GM23338 (cell line): ENCODE measurements at regions not wholly inside any gene's neighbourhood (a gene's known extent, or its start where the extent isn't known, plus 50 kb on each side); places are given as distances from the start of the nearest gene placed in this dataset.

Source experiments
- ATAC-seq: fragments of 200-7000 bp; cut with Tn5 transposase; 3 replicates; pipeline ENCODE4 v1.9.1; 2020
- DNase-seq: peaks from one replicate; pipeline ENCODE4 v3.0.0-alpha.2; 2015; ENCODE audit warnings: low spot score
- H2AFZ ChIP-seq: fragments of 200-600 bp; sonication (generic); 2 replicates; pipeline ENCODE4 v1.8.0; 2016; ENCODE audit warnings: antibody characterized with exemption, mild to moderate bottlenecking, moderate library complexity
- H3F3A ChIP-seq: fragments of 200-600 bp; sonication (generic); replicated peaks from 2 replicates; pipeline ENCODE4 v1.8.0; 2017; ENCODE audit warnings: antibody characterized with exemption, mixed run types, low read depth
- H3K27ac ChIP-seq: fragments of 200-600 bp; sonication (generic); 2 replicates; pipeline ENCODE4 v1.6.1; 2016; ENCODE audit warnings: low read depth
- H3K27me3 ChIP-seq: fragments of 200-600 bp; sonication (generic); 2 replicates; pipeline ENCODE4 v1.8.0; 2016; ENCODE audit warnings: mild to moderate bottlenecking, mixed run types, moderate library complexity; ENCODE audit not compliant: insufficient read depth
- H3K36me3 ChIP-seq: fragments of 200-600 bp; sonication (generic); 2 replicates; pipeline ENCODE4 v1.8.0; 2016; ENCODE audit warnings: mild to moderate bottlenecking; ENCODE audit not compliant: insufficient read depth
- H3K4me1 ChIP-seq: fragments of 200-600 bp; sonication (generic); 2 replicates; pipeline ENCODE4 v1.8.0; 2016; ENCODE audit warnings: mild to moderate bottlenecking, moderate library complexity; ENCODE audit not compliant: insufficient read depth
- H3K4me2 ChIP-seq: fragments of 200-600 bp; sonication (generic); 2 replicates; pipeline ENCODE4 v1.7.1; 2017; ENCODE audit warnings: mixed run types
- H3K4me3 ChIP-seq: fragments of 200-600 bp; sonication (generic); 2 replicates; pipeline ENCODE4 v1.6.1; 2016; ENCODE audit warnings: mixed run types
- H3K79me2 ChIP-seq: fragments of 200-600 bp; sonication (generic); replicated peaks from 2 replicates; pipeline ENCODE4 v1.8.0; 2017; ENCODE audit warnings: mild to moderate bottlenecking; ENCODE audit not compliant: insufficient read depth
- H3K9me2 ChIP-seq: fragments of 200-600 bp; sonication (generic); 2 replicates; pipeline ENCODE4 v1.8.0; 2017; ENCODE audit not compliant: insufficient read depth
- H4K20me1 ChIP-seq: fragments of 200-600 bp; sonication (generic); replicated peaks from 2 replicates; pipeline ENCODE4 v1.8.0; 2017; ENCODE audit warnings: mild to moderate bottlenecking; ENCODE audit not compliant: insufficient read depth
- H3K27ac Mint-ChIP-seq: 2 replicates; pipeline ENCODE4 v1.8.0; 2020; ENCODE audit warnings: inconsistent platforms, mild to moderate bottlenecking, moderate library complexity, mixed read lengths
- H3K27me3 Mint-ChIP-seq: 3 replicates; pipeline ENCODE4 v1.8.0; 2022; ENCODE audit warnings: low read depth, mild to moderate bottlenecking, moderate library complexity, mixed read lengths, inconsistent platforms; ENCODE audit not compliant: insufficient read depth, poor library complexity
- H3K36me3 Mint-ChIP-seq: 3 replicates; pipeline ENCODE4 v1.8.0; 2021; ENCODE audit warnings: low read depth, mild to moderate bottlenecking, inconsistent platforms, moderate library complexity, mixed read lengths
- H3K4me1 Mint-ChIP-seq: 3 replicates; pipeline ENCODE4 v1.8.0; 2020; ENCODE audit warnings: mild to moderate bottlenecking, inconsistent platforms, mixed read lengths
- H3K4me3 Mint-ChIP-seq: 3 replicates; pipeline ENCODE4 v1.8.0; 2021; ENCODE audit warnings: moderate library complexity, mild to moderate bottlenecking, inconsistent platforms, mixed read lengths
- H3K9me3 Mint-ChIP-seq: 3 replicates; pipeline ENCODE4 v1.8.0; 2020; ENCODE audit warnings: moderate library complexity, mild to moderate bottlenecking, inconsistent platforms, mixed read lengths
- CREB1 ChIP-seq: fragments of 250-450 bp; sonication (Bioruptor Pico); IDR thresholded peaks from 2 replicates; pipeline ENCODE4 v1.5.0; 2020; ENCODE audit warnings: low read depth, mild to moderate bottlenecking, moderate library complexity
- EZH2 ChIP-seq: fragments of 200-600 bp; sonication (generic); IDR thresholded peaks from one replicate; pipeline ENCODE4 v1.8.0; 2017; ENCODE audit warnings: antibody characterized with exemption, mild to moderate bottlenecking, low read depth; ENCODE audit not compliant: unreplicated experiment
- EZH2phosphoT487 ChIP-seq: fragments of 200-600 bp; sonication (generic); IDR thresholded peaks from one replicate; pipeline ENCODE4 v1.8.1; 2018; ENCODE audit warnings: antibody characterized with exemption; ENCODE audit not compliant: unreplicated experiment
- JUNB ChIP-seq: IDR thresholded peaks from one replicate; pipeline ENCODE4 v1.6.1; 2016; ENCODE audit warnings: antibody characterized with exemption; ENCODE audit not compliant: unreplicated experiment
- POLR2AphosphoS5 ChIP-seq: IDR thresholded peaks from 2 replicates; pipeline ENCODE4 v1.6.1; 2016; ENCODE audit warnings: antibody characterized with exemption, low read depth
- STAT1 ChIP-seq: IDR thresholded peaks from one replicate; pipeline ENCODE4 v1.6.1; 2016; ENCODE audit warnings: antibody characterized with exemption; ENCODE audit not compliant: unreplicated experiment
- ZNF331 ChIP-seq: fragments of 250-450 bp; sonication (Bioruptor Pico); IDR thresholded peaks from 2 replicates; pipeline ENCODE4 v1.5.0; 2020; ENCODE audit warnings: low read depth, mild to moderate bottlenecking, moderate library complexity
- TF ChIP-seq, protein P1 (sequence below): IDR thresholded peaks from 2 replicates; pipeline ENCODE4 v1.6.1; 2016; ENCODE audit warnings: antibody characterized with exemption
- TF ChIP-seq, protein P2 (sequence below), 2 experiments: fragments of 200-600 bp in 1 of 2; sonication (generic) in 1 of 2; conservative IDR thresholded peaks; 2 replicates each; pipeline versions ENCODE4 v1.5.1 to v1.6.1; 2016 to 2017; ENCODE audit warnings: antibody characterized with exemption in 2 of 2, low read depth in 2 of 2, mild to moderate bottlenecking in 2 of 2, moderate library complexity in 1 of 2
- TF ChIP-seq, protein P3 (sequence below): fragments of 250-450 bp; sonication (Bioruptor Pico); IDR thresholded peaks from 2 replicates; pipeline ENCODE4 v1.5.0; 2020; ENCODE audit warnings: mild to moderate bottlenecking, moderate library complexity
- TF ChIP-seq, protein P4 (sequence below): IDR thresholded peaks from one replicate; pipeline ENCODE4 v1.6.1; 2018; ENCODE audit warnings: antibody characterized with exemption; ENCODE audit not compliant: unreplicated experiment

DNA sequence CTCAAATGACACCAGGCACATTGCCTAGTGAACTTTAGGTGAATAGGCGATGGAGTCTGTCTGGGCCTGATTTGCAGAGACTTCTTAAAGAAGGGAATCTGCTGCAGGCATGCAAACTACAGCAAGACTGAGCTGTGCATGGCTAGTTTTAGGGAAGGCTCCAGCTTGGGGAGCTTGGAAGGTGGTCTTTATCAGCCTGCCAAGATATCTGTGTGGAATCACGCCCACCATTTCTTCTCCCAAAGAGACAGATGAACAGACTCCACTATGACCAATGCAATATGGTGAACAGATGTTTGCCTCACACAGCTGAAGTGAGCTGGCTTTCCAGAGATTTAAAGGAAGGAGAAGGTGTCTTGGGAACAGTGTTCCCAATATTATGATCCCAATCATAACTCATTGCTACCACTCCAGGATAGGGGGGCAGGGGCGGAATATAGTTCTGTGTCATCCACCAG lies 129.0 kb upstream of the HMHB1 start:
- no peaks in the 10 kb centered on the region for H3K79me2 ChIP-seq
- no peak overlapping the region for H3K27ac Mint-ChIP-seq
- H3K36me3 ChIP-seq = no peaks in the 10 kb centered on the region
- H3K4me3 ChIP-seq = no peak overlapping the region
- H3K27me3 ChIP-seq = no peaks in the 10 kb centered on the region
- DNase-seq = no peak
- no peak overlapping the region for H3K27ac ChIP-seq
- H3K27me3 Mint-ChIP-seq = no peaks in the 10 kb centered on the region
- no peaks in the 10 kb centered on the region for H3K9me2 ChIP-seq
- TF ChIP-seq, protein P1, sequence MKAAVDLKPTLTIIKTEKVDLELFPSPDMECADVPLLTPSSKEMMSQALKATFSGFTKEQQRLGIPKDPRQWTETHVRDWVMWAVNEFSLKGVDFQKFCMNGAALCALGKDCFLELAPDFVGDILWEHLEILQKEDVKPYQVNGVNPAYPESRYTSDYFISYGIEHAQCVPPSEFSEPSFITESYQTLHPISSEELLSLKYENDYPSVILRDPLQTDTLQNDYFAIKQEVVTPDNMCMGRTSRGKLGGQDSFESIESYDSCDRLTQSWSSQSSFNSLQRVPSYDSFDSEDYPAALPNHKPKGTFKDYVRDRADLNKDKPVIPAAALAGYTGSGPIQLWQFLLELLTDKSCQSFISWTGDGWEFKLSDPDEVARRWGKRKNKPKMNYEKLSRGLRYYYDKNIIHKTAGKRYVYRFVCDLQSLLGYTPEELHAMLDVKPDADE = no peak
- TF ChIP-seq CREB1 (no peak), JUNB (no peak), STAT1 (no peak), POLR2AphosphoS5 (no peak), EZH2 (no peak), EZH2phosphoT487 (no peak), ZNF331 (CRISPR knock-in tag) (no peak)
- TF ChIP-seq, protein P2, sequence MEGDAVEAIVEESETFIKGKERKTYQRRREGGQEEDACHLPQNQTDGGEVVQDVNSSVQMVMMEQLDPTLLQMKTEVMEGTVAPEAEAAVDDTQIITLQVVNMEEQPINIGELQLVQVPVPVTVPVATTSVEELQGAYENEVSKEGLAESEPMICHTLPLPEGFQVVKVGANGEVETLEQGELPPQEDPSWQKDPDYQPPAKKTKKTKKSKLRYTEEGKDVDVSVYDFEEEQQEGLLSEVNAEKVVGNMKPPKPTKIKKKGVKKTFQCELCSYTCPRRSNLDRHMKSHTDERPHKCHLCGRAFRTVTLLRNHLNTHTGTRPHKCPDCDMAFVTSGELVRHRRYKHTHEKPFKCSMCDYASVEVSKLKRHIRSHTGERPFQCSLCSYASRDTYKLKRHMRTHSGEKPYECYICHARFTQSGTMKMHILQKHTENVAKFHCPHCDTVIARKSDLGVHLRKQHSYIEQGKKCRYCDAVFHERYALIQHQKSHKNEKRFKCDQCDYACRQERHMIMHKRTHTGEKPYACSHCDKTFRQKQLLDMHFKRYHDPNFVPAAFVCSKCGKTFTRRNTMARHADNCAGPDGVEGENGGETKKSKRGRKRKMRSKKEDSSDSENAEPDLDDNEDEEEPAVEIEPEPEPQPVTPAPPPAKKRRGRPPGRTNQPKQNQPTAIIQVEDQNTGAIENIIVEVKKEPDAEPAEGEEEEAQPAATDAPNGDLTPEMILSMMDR (conservative IDR thresholded peaks at IDR 0.05; ENCODE audit: low read depth in 2 of 2) = no peak
- TF ChIP-seq, protein P3, sequence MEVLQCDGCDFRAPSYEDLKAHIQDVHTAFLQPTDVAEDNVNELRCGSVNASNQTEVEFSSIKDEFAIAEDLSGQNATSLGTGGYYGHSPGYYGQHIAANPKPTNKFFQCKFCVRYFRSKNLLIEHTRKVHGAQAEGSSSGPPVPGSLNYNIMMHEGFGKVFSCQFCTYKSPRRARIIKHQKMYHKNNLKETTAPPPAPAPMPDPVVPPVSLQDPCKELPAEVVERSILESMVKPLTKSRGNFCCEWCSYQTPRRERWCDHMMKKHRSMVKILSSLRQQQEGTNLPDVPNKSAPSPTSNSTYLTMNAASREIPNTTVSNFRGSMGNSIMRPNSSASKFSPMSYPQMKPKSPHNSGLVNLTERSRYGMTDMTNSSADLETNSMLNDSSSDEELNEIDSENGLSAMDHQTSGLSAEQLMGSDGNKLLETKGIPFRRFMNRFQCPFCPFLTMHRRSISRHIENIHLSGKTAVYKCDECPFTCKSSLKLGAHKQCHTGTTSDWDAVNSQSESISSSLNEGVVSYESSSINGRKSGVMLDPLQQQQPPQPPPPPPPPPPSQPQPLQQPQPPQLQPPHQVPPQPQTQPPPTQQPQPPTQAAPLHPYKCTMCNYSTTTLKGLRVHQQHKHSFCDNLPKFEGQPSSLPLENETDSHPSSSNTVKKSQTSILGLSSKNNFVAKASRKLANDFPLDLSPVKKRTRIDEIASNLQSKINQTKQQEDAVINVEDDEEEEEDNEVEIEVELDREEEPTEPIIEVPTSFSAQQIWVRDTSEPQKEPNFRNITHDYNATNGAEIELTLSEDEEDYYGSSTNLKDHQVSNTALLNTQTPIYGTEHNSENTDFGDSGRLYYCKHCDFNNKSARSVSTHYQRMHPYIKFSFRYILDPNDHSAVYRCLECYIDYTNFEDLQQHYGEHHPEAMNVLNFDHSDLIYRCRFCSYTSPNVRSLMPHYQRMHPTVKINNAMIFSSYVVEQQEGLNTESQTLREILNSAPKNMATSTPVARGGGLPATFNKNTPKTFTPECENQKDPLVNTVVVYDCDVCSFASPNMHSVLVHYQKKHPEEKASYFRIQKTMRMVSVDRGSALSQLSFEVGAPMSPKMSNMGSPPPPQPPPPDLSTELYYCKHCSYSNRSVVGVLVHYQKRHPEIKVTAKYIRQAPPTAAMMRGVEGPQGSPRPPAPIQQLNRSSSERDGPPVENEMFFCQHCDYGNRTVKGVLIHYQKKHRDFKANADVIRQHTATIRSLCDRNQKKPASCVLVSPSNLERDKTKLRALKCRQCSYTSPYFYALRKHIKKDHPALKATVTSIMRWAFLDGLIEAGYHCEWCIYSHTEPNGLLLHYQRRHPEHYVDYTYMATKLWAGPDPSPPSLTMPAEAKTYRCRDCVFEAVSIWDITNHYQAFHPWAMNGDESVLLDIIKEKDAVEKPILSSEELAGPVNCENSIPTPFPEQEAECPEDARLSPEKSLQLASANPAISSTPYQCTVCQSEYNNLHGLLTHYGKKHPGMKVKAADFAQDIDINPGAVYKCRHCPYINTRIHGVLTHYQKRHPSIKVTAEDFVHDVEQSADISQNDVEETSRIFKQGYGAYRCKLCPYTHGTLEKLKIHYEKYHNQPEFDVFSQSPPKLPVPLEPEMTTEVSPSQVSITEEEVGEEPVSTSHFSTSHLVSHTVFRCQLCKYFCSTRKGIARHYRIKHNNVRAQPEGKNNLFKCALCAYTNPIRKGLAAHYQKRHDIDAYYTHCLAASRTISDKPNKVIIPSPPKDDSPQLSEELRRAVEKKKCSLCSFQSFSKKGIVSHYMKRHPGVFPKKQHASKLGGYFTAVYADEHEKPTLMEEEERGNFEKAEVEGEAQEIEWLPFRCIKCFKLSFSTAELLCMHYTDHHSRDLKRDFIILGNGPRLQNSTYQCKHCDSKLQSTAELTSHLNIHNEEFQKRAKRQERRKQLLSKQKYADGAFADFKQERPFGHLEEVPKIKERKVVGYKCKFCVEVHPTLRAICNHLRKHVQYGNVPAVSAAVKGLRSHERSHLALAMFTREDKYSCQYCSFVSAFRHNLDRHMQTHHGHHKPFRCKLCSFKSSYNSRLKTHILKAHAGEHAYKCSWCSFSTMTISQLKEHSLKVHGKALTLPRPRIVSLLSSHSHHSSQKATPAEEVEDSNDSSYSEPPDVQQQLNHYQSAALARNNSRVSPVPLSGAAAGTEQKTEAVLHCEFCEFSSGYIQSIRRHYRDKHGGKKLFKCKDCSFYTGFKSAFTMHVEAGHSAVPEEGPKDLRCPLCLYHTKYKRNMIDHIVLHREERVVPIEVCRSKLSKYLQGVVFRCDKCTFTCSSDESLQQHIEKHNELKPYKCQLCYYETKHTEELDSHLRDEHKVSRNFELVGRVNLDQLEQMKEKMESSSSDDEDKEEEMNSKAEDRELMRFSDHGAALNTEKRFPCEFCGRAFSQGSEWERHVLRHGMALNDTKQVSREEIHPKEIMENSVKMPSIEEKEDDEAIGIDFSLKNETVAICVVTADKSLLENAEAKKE (CRISPR knock-in tag) = no peak
- TF ChIP-seq, protein P4, sequence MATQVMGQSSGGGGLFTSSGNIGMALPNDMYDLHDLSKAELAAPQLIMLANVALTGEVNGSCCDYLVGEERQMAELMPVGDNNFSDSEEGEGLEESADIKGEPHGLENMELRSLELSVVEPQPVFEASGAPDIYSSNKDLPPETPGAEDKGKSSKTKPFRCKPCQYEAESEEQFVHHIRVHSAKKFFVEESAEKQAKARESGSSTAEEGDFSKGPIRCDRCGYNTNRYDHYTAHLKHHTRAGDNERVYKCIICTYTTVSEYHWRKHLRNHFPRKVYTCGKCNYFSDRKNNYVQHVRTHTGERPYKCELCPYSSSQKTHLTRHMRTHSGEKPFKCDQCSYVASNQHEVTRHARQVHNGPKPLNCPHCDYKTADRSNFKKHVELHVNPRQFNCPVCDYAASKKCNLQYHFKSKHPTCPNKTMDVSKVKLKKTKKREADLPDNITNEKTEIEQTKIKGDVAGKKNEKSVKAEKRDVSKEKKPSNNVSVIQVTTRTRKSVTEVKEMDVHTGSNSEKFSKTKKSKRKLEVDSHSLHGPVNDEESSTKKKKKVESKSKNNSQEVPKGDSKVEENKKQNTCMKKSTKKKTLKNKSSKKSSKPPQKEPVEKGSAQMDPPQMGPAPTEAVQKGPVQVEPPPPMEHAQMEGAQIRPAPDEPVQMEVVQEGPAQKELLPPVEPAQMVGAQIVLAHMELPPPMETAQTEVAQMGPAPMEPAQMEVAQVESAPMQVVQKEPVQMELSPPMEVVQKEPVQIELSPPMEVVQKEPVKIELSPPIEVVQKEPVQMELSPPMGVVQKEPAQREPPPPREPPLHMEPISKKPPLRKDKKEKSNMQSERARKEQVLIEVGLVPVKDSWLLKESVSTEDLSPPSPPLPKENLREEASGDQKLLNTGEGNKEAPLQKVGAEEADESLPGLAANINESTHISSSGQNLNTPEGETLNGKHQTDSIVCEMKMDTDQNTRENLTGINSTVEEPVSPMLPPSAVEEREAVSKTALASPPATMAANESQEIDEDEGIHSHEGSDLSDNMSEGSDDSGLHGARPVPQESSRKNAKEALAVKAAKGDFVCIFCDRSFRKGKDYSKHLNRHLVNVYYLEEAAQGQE = no peak
- no peak overlapping the region for H3K4me2 ChIP-seq
- no peaks in the 10 kb centered on the region for H3K4me1 Mint-ChIP-seq
- no peak overlapping the region for H2AFZ ChIP-seq
- no peak overlapping the region for H3K4me3 Mint-ChIP-seq
- H3K4me1 ChIP-seq = no peaks in the 10 kb centered on the region
- H4K20me1 ChIP-seq = no peaks in the 10 kb centered on the region
- H3K9me3 Mint-ChIP-seq = no peaks in the 10 kb centered on the region
- H3F3A ChIP-seq = no peaks in the 10 kb centered on the region
- H3K36me3 Mint-ChIP-seq = no peaks in the 10 kb centered on the region
- ATAC-seq = no peak
